Stimulated activated CD8-positive, alpha-beta memory T cell treated with anti-CD3 and anti-CD28 coated beads, Interleukin-4, amount 100 ng/mL, for 48 hours (primary cell): ENCODE measurements at regions not wholly inside any gene's neighbourhood (a gene's known extent, or its start where the extent isn't known, plus 50 kb on each side); places are given as distances from the start of the nearest gene placed in this dataset.
"Not testable (repeated sequence)": the region's sequence is repeated elsewhere in the genome, so short reads cannot be mapped to it uniquely, and the experiment has no call there.

Experiments
- DNase-seq: peaks from one replicate; pipeline ENCODE4 v3.0.0-alpha.2; 2020

- DNase-seq = no peak
Measured at GRCh38 chr5:163306421-163306820, 131.0 kb upstream of the CCNG1 start.

- DNase-seq = no peak
Measured at GRCh38 chr5:163309914-163310313, 127.5 kb upstream of the CCNG1 start.

- DNase-seq = no peak
Measured at GRCh38 chr5:163310997-163311396, 126.4 kb upstream of the CCNG1 start.

GRCh38 chr5:163312598-163312997 is 124.8 kb upstream of the CCNG1 start:
- no peak for DNase-seq

- DNase-seq = not testable (repeated sequence)
Measured at GRCh38 chr5:163313049-163313448, 124.3 kb upstream of the CCNG1 start.

- DNase-seq = not testable (repeated sequence)
Measured at GRCh38 chr5:163316374-163316773, 121.0 kb upstream of the CCNG1 start.

- DNase-seq = no peak
Measured at GRCh38 chr5:163318707-163319106, 118.7 kb upstream of the CCNG1 start.

GRCh38 chr5:163321511-163321910 is 115.9 kb upstream of the CCNG1 start:
- DNase-seq = no peak

- no peak for DNase-seq
Measured at GRCh38 chr5:163330723-163331668, 106.4 kb upstream of the CCNG1 start.

- DNase-seq = not testable (repeated sequence)
Measured at GRCh38 chr5:163336074-163336473, 101.3 kb upstream of the CCNG1 start.

- no peak for DNase-seq
Measured at GRCh38 chr5:163339148-163339547, 98.2 kb upstream of the CCNG1 start.

- not testable (repeated sequence) for DNase-seq
Measured at GRCh38 chr5:163340378-163340777, 97.0 kb upstream of the CCNG1 start.

- no peak for DNase-seq
Measured at GRCh38 chr5:163342306-163342705, 95.1 kb upstream of the CCNG1 start.

GRCh38 chr5:163345216-163345615 is 92.2 kb upstream of the CCNG1 start:
- DNase-seq = no peak

- peak; percentile 68 for DNase-seq
Measured at GRCh38 chr5:163347671-163348070, 89.7 kb upstream of the CCNG1 start.

- DNase-seq = no peak
Measured at GRCh38 chr5:163350083-163350482, 87.3 kb upstream of the CCNG1 start.

GRCh38 chr5:163352531-163352930 is 84.9 kb upstream of the CCNG1 start:
- no peak for DNase-seq

GRCh38 chr5:163355811-163356210 is 81.6 kb upstream of the CCNG1 start:
- not testable (repeated sequence) for DNase-seq

- no peak for DNase-seq
Measured at GRCh38 chr5:163357636-163358035, 79.8 kb upstream of the CCNG1 start.

- no peak for DNase-seq
Measured at GRCh38 chr5:163360656-163361055, 76.7 kb upstream of the CCNG1 start.

- no peak for DNase-seq
Measured at GRCh38 chr5:163361450-163361849, 75.9 kb upstream of the CCNG1 start.

- no peak for DNase-seq
Measured at GRCh38 chr5:163362840-163363371, 74.5 kb upstream of the CCNG1 start.

GRCh38 chr5:163363389-163363788 is 74.0 kb upstream of the CCNG1 start:
- no peak for DNase-seq

GRCh38 chr5:163366757-163367156 is 70.6 kb upstream of the CCNG1 start:
- no peak for DNase-seq
